ENCODE measurements at regions not wholly inside any gene's neighbourhood (a gene's known extent, or its start where the extent isn't known, plus 50 kb on each side); places are given as distances from the start of the nearest gene placed in this dataset.

DNA sequence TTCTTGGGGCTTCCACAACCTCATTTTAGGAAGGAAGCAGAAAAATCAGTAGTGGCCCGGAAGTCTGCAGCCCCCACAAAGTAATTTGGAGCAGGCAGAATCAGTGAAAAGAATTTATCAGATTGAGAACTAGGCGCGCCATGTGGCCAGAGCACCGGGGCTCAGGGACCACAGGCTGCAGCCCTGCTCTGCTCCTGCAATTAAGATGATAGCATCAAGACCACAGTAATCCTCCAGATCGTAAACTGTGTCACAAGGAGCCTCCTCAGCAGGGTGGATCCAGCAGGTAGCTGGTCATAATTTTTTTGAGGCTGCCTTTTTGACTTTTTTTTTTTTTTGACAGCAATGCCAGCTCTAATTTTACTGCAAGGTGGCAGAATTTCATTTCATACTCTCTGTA is 209.0 kb upstream of the ZMIZ1 start:
- no peak for DNase-seq (ENCODE audit: low read depth)

DNA sequence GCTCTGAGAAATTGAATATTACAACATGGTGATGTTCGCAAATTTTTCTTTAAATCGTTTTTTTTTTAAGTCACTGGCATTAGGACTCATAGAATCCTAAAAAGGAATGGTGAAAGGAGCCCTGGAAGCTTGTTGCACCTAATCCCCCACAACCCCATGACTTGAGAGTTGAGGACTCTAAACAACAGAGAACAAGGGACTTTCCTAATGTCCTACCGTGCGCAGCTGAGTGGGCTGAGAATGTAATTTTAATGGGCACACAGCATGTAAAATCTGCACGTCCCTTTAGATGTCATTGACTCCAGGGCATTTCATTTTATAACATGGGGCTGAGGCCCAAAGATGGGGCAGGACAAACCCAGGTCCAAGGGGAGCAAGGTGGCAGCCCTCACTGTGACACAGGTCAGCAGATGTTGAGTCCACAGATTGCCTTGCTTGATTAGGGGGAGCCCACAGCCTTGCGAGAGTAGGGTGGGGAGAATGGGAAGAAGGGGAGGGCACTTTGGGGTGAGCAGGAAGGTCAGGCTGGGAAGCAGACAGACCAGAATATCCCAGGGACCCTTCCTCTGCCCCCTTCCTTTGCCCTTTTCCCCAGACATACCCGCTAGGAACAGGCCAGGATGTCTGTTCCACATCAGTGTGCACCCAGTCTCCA is 208.4 kb upstream of the ZMIZ1 start:
- no peak for DNase-seq (ENCODE audit: low read depth)

DNA sequence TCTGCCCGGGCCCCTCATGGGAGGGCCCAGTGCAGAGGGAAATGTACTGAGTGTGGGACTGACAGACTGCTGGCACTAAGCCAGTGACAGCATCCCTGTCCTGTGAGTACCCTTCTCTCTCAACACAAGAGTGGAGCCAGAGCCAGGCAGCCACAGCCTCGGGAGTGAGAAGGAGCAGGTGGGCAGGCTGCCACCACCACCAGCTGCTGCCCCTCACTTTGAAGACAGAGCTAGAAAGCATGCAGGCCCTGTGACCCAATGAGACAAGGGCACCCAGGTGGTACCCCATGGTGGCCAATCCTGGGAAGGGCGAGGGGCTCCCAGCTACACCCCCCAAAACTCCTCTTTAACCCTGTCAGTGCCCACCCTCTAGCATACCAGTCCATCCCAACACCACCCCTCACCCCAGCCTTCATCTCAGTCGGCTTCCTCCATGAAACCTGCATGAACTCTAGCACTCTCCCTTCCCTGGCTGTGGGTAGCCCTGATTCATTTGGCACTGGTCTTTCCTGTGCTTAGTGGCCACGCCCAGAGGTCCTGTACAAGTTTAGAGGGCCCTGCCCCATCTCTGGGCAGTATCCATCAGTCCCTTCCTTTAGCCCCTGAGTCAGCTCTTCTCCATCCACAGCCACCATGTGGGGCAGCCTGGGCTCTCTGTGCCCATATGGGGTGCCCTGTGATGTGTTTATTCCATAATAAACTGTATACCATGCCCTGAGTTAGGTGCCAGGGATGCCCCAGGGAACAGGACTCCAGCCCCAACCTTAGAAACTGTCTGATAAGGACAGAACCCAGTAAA is 207.0 kb upstream of the ZMIZ1 start:
- DNase-seq (ENCODE audit: low read depth), result no peak

DNA sequence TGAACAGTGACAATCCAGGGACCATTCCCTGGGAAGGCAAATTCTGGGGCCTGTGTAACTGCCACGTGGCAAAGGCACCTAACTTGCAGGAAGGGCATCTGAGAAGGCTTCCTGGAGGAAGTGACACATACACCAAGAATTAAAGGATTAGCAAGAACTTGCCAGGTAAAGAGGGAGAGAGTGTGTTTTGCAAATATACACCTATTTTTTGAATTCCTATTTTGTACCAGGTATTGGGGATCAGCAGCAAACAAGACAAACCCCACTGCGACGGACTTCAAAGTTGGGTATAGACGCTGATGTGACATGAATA is 206.5 kb upstream of the ZMIZ1 start:
- DNase-seq (ENCODE audit: low read depth), result no peak

DNA sequence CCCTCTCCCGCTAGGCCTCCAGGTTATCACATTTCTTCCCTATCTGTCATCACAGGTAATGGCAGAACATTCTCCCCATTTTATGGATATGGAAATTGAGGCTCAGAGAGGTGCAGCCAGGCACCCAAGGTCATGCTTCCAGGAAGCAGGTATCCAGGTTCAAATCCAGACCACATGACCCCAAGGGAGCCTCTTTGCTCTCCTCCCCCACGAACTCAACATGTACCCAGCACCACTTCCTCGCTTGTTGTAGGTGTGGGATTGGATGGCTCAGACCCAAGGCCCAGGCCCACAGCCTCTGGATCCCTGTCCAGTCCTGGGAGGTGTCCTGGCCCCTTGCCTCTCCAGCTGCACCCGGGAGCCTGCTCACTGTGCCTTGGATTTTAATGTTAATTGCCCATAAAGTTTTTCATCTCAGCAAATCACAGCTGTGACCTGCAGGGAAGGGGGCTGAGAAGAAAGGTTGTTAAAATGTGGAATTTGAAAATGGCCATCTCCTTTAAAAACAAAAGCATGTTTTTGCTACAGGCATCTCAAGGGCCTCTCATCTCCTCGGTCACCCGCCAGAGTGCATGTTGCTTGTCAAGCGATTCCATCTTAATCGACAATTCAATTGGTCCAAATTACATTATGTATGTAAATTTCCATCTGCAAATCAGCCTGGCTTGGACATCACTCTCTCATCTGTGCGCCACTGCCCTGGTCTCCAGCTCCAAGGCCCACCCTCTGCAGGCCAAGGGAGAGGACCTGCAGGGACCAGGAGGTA is 205.4 kb upstream of the ZMIZ1 start:
- DNase-seq (ENCODE audit: low read depth), result no peak

DNA sequence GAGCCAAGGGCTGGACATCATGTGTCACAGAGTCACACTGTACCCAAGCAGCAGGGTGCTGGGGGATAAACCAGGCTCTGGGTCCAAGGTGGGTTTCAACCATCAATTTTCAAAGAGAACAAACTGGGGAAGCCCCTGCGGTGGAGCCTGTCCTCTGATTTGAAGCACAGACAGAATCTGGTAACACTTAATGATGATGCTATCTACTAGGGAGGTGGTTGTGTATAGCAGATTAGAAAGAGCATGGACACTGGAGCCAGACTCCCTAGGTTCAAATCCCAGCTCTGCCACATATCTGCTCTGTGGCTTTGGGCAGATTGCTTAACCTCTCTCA is 204.9 kb upstream of the ZMIZ1 start:
- no peak for DNase-seq (ENCODE audit: low read depth)

DNA sequence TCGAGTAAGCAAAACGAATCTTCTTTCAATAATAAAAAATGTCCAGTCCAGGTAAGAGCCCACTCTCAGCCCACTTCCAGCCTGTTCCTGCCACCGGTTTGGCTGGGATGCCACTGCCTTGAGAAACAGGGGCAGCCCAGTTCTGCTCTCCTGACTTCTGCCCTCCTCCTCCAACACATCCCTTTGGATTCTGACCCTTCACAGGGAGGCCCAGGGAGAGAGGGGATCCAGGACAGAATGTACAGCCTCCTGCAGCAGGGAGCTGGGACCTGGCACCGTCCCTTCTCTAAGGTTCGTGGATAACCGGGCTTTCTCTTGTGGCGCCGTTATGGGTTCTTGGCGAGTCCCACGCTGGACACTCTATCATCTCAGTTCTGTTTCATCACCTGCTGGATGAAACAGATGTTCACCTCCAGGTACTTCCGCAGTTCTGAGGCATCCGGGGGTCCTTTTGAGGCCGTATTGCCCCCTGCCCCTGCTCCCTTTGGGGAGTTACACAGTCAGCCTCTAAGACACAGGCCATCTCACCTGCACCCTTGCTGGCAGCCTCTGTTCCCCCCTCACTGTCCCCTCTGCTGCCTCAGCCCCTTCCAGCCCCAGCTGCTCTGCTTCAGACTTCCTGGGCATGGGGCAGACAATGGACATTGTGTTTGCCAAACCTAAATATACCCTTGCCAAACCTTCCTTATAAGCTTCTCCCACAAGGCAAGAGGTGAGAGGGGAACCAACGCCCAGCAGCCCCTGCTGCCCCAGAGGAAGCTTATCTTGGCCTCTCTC is 203.8 kb upstream of the ZMIZ1 start:
- no peak for DNase-seq (ENCODE audit: low read depth)

DNA sequence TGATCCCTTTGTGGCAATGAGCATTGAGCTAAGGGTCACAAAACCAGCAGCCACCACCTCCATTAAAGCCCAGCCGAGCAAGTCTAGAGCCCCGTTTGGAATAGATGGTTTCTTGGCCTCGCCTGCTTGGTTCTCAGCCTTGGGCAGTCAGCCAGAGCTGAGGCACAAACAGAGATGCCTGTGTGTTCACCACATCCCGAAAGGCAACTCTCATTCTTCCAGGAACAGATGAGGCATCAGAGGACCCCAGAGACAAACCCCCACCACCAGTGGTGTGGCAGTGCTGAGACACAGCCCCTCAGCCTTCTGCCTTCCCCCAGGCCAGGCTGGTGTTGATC is 203.3 kb upstream of the ZMIZ1 start:
- no peak for DNase-seq (ENCODE audit: low read depth)

DNA sequence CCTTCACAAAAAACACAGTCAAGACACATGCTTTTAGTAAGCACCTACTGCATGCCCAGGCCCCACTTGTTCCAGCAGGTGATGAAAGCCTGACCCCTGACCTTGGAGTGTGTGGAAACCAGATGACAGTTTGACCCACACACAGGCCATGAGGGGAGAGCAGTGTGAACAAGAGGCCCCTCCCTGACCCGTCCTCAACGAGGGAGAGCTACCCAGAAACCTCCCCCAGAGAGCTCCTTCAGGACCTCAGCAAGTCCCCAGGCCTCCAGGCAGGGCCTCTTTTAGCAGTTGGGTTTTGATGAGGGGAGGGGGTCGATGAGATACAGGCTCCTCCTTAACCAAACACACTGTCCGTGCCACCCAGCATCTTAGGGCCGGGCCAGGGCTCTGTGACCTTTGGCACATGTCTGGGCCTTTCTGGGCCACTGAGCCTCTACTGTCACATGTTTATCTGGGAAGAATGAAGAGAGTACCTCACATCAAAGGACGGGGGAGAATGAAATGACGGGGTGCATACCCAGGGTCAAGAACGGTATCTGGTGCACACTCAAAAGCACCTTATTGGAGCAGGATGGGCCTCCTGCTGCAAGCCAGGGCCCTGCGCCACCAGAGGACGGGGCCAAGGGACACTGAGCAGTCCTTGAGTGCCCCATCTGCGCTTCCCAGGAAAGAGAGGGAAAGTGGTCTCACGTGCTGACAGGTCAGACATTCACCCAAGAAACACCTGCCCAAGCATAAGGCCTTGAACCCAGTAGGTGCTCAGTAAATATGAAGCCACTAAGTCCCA is 202.6 kb upstream of the ZMIZ1 start:
- DNase-seq (ENCODE audit: low read depth), result no peak

DNA sequence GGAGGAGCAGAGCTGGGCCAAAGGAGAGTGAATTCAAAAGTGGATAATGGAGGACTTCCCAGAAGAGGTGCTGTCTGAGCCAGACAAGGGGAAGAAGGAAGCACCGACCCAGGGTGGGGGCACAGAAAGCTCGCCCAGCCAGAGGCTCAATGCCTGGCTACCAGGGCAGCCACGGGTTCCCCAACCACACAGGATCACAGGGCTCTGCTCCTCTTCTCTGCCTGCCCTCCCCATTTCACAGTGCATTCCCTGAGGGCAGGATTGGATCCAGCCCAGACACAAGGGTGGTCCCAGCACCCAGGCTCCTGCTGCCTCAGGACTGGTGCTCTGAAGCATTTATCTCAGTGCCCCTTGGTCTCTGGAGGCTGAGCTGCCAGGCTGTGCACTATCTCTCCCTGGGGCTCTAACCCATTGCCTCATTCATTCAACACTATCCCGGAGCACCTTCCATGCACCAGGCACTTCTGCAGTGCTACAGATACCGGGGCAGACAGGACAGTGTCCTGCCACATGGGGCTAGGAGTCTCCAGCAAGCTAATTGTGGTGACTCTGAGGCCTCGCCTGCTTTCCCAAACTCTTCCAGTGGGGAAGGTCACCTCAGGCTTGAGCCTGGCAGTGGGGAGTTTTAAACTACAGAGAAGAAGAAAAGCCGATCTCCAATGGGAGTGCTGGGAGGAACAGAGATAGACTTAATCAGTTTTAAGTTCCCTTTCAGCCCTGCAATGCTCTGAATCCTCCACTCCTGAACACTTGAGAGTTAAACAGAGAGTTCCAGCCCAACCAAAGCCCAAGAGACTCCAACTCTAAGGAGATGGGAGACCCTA is 201.8 kb upstream of the ZMIZ1 start:
- no peak for DNase-seq (ENCODE audit: low read depth)

DNA sequence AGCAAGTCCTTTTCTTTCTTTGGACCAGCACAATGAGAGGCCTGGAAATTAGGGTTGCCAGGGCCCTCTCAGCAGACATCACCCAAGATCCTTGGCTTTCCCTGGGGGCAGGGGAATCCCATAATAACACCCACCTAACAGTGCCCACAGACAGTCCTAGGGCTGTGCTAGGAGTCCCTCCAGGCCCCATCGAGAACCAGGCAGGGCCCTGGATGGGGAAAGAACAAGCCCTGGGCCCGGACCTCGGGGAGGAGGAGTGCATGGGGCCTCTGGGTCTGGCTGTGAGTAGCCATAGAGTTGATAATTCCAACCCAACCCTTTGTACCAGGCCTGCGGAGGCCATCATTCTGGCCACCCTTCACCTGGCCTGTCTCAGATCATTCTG is 201.2 kb upstream of the ZMIZ1 start:
- no peak for DNase-seq (ENCODE audit: low read depth)

DNA sequence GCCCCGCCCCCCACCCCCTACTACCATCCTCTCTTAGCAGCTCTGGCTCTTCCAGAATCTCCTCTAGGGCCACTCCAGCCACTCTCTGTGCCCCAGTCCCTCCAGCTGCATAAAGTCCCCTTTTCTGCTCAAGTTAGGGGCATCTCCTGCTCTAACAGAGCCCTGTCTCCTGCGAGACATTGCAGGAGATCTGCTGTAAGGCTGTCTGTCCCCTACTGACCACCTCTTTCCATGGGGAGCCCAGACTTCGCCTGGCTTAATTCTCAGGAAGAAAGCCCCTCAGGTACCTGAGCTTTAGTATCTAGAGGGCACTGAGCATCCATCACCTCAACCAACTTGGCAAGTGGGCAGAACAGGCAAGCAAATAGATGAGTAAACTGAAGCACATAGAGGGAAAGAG is 200.7 kb upstream of the ZMIZ1 start:
- no peak for DNase-seq (ENCODE audit: low read depth)

DNA sequence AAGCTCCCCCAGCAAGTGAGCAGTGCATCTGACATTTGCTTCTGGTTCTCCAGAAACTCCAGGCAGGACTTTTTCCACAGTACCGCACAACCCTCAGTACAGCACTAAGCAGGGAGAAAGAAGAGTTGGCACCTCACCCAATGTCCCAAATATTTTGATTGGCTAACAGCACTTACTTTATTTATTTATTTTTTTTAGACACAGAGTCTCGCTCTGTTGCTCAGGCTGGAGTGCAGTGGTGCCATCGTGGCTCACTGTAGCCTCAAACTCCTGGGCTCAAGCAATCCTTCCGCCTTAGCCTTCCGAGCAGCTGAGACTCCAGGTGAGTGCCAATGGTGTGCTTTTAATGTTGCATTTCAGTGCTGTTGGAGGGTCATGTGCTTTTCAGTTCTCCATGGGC is 200.3 kb upstream of the ZMIZ1 start:
- DNase-seq (ENCODE audit: low read depth), result no peak

DNA sequence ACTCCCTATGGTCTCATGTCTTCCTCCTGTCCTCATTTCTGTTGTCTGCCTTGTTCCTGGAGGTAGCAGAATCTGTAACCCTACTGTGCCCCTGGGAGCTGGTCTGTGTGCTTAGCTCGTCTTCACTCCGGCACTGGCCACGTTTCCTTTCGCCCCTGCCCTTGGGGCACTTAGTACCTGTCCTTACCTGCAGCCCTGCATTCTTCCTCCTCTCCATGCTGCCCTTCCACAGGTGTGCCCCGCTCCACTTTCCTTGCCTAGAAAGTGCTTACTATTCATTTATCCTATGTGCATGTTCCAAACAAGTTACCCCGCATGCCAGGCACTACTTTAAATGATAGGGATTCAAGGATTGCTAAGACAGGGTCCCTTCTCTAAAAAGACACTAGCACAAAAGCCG is 199.9 kb upstream of the ZMIZ1 start:
- no peak for DNase-seq (ENCODE audit: low read depth)

DNA sequence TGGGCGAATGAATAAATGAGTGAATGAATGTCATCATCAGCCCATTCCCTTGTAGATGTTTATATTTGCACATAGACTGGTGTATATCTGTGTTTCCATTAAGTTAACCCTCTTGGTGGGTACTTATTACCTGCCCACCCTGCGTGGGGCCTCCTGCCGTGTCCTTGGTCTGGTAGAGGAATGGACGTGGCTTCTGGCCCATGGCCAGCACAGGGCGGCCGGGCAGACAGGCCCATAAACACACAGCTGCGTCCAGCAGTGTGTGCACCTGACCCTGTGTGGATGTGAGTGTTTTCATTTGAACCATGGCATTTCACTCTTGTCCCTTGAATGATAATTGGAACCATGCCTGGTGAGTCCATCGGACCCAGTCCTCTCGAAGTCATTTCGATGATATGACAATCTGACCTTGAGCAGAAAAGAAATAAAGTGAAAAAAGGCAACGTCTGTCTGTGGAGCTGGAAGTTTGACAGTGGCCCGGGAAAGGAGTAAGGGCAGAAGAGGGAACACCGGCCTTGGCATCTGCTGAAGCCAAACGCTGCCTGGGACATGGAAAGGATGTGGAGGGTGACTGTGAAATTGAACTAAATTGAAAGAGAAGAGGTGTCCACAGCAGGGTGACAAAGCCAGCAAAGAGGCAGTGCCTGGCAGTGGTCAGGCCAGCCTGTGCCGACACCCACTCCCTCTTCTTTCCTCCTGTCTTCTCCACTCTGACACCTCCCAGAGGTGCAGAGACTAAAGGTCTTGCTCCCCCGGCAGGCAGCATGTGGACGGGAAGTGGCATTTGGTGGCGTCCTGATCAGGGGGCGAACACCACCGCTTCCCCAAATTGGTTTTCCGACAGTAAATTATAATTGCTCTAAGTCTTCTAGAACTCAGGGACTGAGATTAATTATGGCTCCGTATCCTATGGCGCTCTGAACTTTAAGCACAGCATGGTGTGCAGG is 199.0 kb upstream of the ZMIZ1 start:
- no peak for DNase-seq (ENCODE audit: low read depth)

DNA sequence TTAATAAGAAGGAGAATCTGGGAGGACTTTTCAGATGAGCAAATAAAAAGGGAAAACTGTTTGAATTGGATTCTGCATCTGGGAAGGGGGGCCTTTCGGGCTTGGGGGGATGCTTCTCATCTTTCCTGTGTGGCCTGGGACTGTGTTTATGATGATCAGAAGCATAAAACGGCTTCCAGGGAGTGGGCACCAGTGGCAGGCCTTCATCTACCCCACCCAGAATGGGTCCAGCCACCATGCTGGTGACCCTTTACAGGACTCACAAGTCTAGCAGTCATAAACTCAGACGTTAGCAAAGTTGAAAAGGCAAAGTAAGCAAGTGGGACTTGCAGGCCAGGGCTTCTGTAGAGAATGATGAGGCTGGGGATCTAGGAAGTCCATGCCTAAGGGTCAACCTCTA is 198.3 kb upstream of the ZMIZ1 start:
- DNase-seq (ENCODE audit: low read depth), result no peak

DNA sequence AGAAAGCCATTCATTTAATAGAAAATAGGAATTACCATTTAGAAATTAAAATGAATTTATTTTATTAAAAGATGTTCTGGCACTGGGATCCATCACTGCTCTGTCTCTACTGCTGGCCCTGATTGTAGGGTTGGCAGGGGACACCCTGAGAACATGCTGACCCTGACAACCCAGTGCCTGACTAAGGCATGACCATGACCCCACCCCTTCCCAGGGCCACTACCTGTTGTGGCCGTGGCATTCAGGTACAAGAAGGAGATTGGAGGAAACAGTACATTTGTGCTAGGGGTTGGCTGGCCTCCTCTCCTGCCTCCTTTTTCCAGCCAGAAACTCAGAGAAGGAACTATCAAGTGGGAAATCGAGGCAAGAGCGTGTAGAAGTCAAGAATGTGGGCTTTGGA is 197.0 kb upstream of the ZMIZ1 start:
- no peak for DNase-seq (ENCODE audit: low read depth)

DNA sequence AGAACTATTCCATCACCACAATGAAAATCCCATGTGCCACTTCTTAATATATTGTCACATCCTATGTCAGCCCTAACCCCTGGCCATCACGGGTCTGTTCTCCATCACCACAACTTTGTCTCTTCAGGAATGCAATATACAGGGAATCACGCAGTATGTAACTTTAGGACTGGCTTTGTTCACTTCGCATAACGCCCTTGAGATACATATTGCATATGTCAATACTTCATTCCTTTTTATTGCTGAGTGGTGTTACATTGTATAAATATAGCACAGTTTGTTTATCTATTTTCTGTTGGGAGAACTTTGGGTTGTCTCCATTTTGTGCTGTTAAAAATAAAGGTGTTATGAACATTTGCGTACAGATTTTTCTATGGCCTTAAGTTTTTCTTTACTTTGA is 195.4 kb upstream of the ZMIZ1 start:
- DNase-seq (ENCODE audit: low read depth), result no peak

DNA sequence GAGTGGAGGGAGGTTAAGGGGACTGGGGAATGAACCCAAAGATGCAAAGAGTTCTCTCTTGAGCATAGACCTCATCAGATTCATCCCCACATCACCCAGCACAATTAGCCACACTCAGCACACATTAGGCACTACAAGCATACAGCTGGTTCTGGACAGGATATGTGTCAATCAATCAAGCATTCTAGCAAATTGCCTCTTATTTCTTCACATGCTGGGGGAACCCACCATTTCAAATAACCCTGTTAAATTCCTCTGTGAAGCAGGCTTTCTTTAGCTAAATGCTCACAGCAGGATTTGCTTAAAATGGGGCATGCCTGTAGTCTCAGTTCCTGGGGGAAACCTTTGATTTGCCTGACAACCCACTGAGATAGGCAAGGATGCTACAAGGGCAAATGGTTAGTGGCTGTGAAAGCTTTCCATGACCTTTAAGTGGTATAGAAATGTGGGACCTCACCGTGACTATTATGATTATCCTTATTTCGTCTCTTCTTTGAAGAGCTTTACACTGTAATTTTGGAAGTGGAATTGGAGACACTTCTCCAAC is 193.4 kb upstream of the ZMIZ1 start:
- no peak for DNase-seq (ENCODE audit: low read depth)

DNA sequence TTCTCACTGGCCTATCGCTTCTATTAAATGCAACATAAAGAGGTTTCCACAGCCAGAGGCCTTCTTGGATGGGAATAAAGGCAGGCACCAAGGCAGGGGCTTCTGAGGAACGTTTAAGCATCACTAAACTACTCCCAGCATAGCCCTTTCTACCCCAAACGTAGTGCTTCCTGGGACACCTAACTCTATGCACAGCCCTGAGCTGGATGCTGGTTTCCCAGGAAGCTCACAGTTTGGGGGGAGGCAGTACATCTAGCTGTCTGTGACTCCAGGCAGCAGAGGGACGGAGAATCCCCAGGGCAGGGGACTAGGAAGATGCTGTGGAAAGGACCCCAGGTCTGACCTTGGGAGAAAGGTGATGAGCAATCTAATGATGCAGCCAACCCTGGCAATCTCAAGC is 192.8 kb upstream of the ZMIZ1 start:
- no peak for DNase-seq (ENCODE audit: low read depth)
